HepG2 (cell line): ENCODE measurements at regions not wholly inside any gene's neighbourhood (a gene's known extent, or its start where the extent isn't known, plus 50 kb on each side); places are given as distances from the start of the nearest gene placed in this dataset.

Experiments
- ADNP ChIP-seq: sonication (generic); formaldehyde crosslinking; IDR thresholded peaks from 2 replicates; pipeline ENCODE4 v1.4.0; 2020; ENCODE audit warnings: missing genetic modification reagents
- ATRX ChIP-seq: sonication (generic); formaldehyde crosslinking; IDR thresholded peaks from 2 replicates; pipeline ENCODE4 v1.4.0; 2020; ENCODE audit warnings: missing genetic modification reagents, borderline replicate concordance
- BCL3 ChIP-seq: sonication (generic); formaldehyde crosslinking; IDR thresholded peaks from 2 replicates; pipeline ENCODE4 v1.5.1; 2020; ENCODE audit warnings: mild to moderate bottlenecking, missing genetic modification reagents, moderate library complexity
- BCL6 ChIP-seq: IDR thresholded peaks from 2 replicates; pipeline ENCODE4 v1.6.1; 2016; ENCODE audit warnings: missing genetic modification reagents, missing compliant biosample characterization
- BRCA1 ChIP-seq: sonication (generic); formaldehyde crosslinking; IDR thresholded peaks from 2 replicates; pipeline ENCODE4 v1.4.0; 2020; ENCODE audit warnings: missing genetic modification reagents
- CAMTA2 ChIP-seq: sonication (generic); formaldehyde crosslinking; IDR thresholded peaks from 2 replicates; pipeline ENCODE4 v1.4.0; 2020; ENCODE audit warnings: mild to moderate bottlenecking, missing genetic modification reagents, borderline replicate concordance
- CENPX ChIP-seq: sonication (generic); formaldehyde crosslinking; IDR thresholded peaks from 2 replicates; pipeline ENCODE4 v1.9.0; 2021; ENCODE audit warnings: mild to moderate bottlenecking, missing genetic modification reagents, moderate library complexity
- CHCHD3 ChIP-seq: sonication (generic); formaldehyde crosslinking; IDR thresholded peaks from 2 replicates; pipeline ENCODE4 v1.8.0; 2022; ENCODE audit warnings: mild to moderate bottlenecking, missing genetic modification reagents, moderate library complexity
- CHD4 ChIP-seq: fragments of 200-600 bp; sonication (generic); IDR thresholded peaks from 2 replicates; pipeline ENCODE4 v1.7.0; 2017; ENCODE audit warnings: mild to moderate bottlenecking, low read length, borderline replicate concordance
- FOXM1 ChIP-seq: sonication (generic); formaldehyde crosslinking; IDR thresholded peaks from 2 replicates; pipeline ENCODE4 v1.5.0; 2020; ENCODE audit warnings: missing genetic modification reagents
- GZF1 ChIP-seq: sonication (generic); formaldehyde crosslinking; IDR thresholded peaks from 2 replicates; pipeline ENCODE4 v1.5.1; 2020; ENCODE audit warnings: mild to moderate bottlenecking, missing genetic modification reagents
- HDAC1 ChIP-seq: sonication (generic); formaldehyde crosslinking; IDR thresholded peaks from 2 replicates; pipeline ENCODE4 v1.5.1; 2020; ENCODE audit warnings: mild to moderate bottlenecking, missing genetic modification reagents
- JUNB ChIP-seq: sonication (generic); formaldehyde crosslinking; IDR thresholded peaks from 2 replicates; pipeline ENCODE4 v1.8.0; 2022; ENCODE audit warnings: missing genetic modification reagents, mild to moderate bottlenecking, borderline replicate concordance
- MAZ ChIP-seq, 2 experiments: sonication (generic) in 1 of 2; formaldehyde crosslinking in 1 of 2; IDR thresholded peaks; 2 replicates each; pipeline versions ENCODE4 v1.5.0 to v1.6.1; 2012 to 2020; ENCODE audit warnings: low read depth in 2 of 2, mild to moderate bottlenecking in 2 of 2, borderline replicate concordance in 1 of 2, improper control_type of control experiment in 1 of 2, low read length in 1 of 2, missing genetic modification reagents in 1 of 2, moderate library complexity in 1 of 2
- NCOA1 ChIP-seq: sonication (generic); formaldehyde crosslinking; IDR thresholded peaks from 2 replicates; pipeline ENCODE4 v1.9.0; 2021; ENCODE audit warnings: missing genetic modification reagents
- NR2C2 ChIP-seq: sonication (generic); formaldehyde crosslinking; IDR thresholded peaks from 2 replicates; pipeline ENCODE4 v1.4.0; 2020; ENCODE audit warnings: missing genetic modification reagents, mild to moderate bottlenecking, moderate library complexity, borderline replicate concordance
- NR2F6 ChIP-seq, 2 experiments: IDR thresholded peaks; 2 replicates each; pipeline ENCODE4 v1.6.1; 2016; ENCODE audit warnings: antibody characterized with exemption in 1 of 2, mild to moderate bottlenecking in 1 of 2
- RARA ChIP-seq: IDR thresholded peaks from 2 replicates; pipeline ENCODE4 v1.6.1; 2016; ENCODE audit warnings: missing genetic modification reagents, missing compliant biosample characterization
- SIX4 ChIP-seq: sonication (generic); formaldehyde crosslinking; IDR thresholded peaks from 2 replicates; pipeline ENCODE4 v1.4.0; 2020; ENCODE audit warnings: missing genetic modification reagents
- SOX5 ChIP-seq: IDR thresholded peaks from 2 replicates; pipeline ENCODE4 v1.6.1; 2016; ENCODE audit warnings: borderline replicate concordance
- TAF1 ChIP-seq: sonication (generic); formaldehyde crosslinking; IDR thresholded peaks from 2 replicates; pipeline ENCODE4 v1.4.0; 2020; ENCODE audit warnings: missing genetic modification reagents
- THYN1 ChIP-seq: sonication (generic); formaldehyde crosslinking; IDR thresholded peaks from 2 replicates; pipeline ENCODE4 v1.8.1; 2023; ENCODE audit warnings: low read depth, mild to moderate bottlenecking, moderate library complexity, missing genetic modification reagents, borderline replicate concordance
- TRIM24 ChIP-seq: sonication (generic); formaldehyde crosslinking; IDR thresholded peaks from 2 replicates; pipeline ENCODE4 v1.8.0; 2022; ENCODE audit warnings: mild to moderate bottlenecking, missing genetic modification reagents
- ZNF331 ChIP-seq: sonication (generic); formaldehyde crosslinking; IDR thresholded peaks from 2 replicates; pipeline ENCODE4 v1.4.0; 2020; ENCODE audit warnings: missing genetic modification reagents
- ZNF547 ChIP-seq: sonication (generic); formaldehyde crosslinking; IDR thresholded peaks from 2 replicates; pipeline ENCODE4 v1.5.1; 2020; ENCODE audit warnings: mild to moderate bottlenecking, missing genetic modification reagents
- ZNF770 ChIP-seq: sonication (generic); formaldehyde crosslinking; IDR thresholded peaks from 2 replicates; pipeline ENCODE4 v1.5.0; 2020; ENCODE audit warnings: mild to moderate bottlenecking, missing genetic modification reagents
- TF ChIP-seq, protein P1 (sequence below): sonication (generic); formaldehyde crosslinking; IDR thresholded peaks from 2 replicates; pipeline ENCODE4 v1.5.0; 2020; ENCODE audit warnings: missing genetic modification reagents
- TF ChIP-seq, protein P2 (sequence below): sonication (generic); formaldehyde crosslinking; IDR thresholded peaks from 2 replicates; pipeline ENCODE4 v1.9.0; 2021; ENCODE audit warnings: missing genetic modification reagents, borderline replicate concordance

DNA sequence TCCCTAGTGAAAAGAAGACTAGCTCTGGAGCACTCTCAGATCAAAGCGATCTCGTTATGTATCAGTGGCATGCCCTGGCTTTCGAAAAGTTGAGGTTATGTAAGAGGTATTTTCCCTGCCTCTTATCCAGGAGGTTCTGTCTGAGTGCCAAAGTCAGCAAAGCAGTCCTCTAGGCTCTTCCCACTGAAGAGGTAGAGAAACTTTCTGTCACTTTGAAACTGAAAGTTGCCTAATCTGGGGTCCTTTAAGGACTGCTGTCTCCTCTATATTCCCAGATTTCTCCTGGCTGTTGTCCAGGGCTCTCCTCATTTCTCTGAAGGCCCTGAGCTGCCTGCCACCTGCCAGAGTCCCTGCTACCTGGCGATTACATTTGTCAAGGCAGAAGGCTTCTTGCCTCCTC, 96.3 kb downstream of the B3GNT2 start (continued):
- TF ChIP-seq NR2F6 (IDR thresholded peaks at IDR 0.05) (no peak), NR2F6 (CRISPR knock-in tag; IDR thresholded peaks at IDR 0.05) (peak; percentile 43; the same call in 1 of the 2 replicates), CAMTA2 (no peak), ZNF331 (CRISPR knock-in tag) (peak; percentile 45; the same call in 1 of the 2 replicates), THYN1 (CRISPR knock-in tag) (no peak), CHD4 (no peak), MAZ (IDR thresholded peaks at IDR 0.05; ENCODE audit: borderline replicate concordance, low read depth, low read length) (no peak), MAZ (CRISPR knock-in tag; IDR thresholded peaks at IDR 0.05; ENCODE audit: low read depth) (no peak), CENPX (CRISPR knock-in tag) (no peak), HDAC1 (CRISPR knock-in tag) (0 out of 2 replicates have a peak, but pooled peaks have one; percentile 28), ADNP (CRISPR knock-in tag) (no peak), JUNB (CRISPR knock-in tag) (no peak), BCL3 (peak; percentile 38; the same call in 1 of the 2 replicates), NR2C2 (CRISPR knock-in tag) (no peak), BCL6 (CRISPR knock-in tag) (peak; percentile 76), RARA (CRISPR knock-in tag) (peak; percentile 81), SIX4 (CRISPR knock-in tag) (no peak), FOXM1 (CRISPR knock-in tag) (no peak), ATRX (CRISPR knock-in tag) (no peak), GZF1 (CRISPR knock-in tag) (no peak), BRCA1 (CRISPR knock-in tag) (no peak), ZNF770 (CRISPR knock-in tag) (no peak), SOX5 (CRISPR knock-in tag) (peak; percentile 31; the same call in 1 of the 2 replicates), ZNF547 (CRISPR knock-in tag) (no peak; the same call in 1 of the 2 replicates), TAF1 (CRISPR knock-in tag) (no peak), TRIM24 (CRISPR knock-in tag) (no peak), CHCHD3 (CRISPR knock-in tag) (no peak), NCOA1 (CRISPR knock-in tag) (no peak)
- TF ChIP-seq, protein P1, sequence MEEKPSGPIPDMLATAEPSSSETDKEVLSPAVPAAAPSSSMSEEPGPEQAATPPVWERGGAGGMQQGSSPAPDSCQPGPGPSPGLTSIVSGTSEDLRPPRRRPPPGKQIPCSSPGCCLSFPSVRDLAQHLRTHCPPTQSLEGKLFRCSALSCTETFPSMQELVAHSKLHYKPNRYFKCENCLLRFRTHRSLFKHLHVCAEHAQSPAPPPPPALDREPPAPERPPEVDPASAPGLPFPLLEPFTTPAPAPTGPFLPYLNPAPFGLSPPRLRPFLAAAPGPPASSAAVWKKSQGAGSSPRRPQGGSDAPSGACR (CRISPR knock-in tag), result no peak
- TF ChIP-seq, protein P2, sequence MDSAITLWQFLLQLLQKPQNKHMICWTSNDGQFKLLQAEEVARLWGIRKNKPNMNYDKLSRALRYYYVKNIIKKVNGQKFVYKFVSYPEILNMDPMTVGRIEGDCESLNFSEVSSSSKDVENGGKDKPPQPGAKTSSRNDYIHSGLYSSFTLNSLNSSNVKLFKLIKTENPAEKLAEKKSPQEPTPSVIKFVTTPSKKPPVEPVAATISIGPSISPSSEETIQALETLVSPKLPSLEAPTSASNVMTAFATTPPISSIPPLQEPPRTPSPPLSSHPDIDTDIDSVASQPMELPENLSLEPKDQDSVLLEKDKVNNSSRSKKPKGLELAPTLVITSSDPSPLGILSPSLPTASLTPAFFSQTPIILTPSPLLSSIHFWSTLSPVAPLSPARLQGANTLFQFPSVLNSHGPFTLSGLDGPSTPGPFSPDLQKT (CRISPR knock-in tag), result no peak
